DND-41 (cell line): ENCODE measurements at regions not wholly inside any gene's neighbourhood (a gene's known extent, or its start where the extent isn't known, plus 50 kb on each side); places are given as distances from the start of the nearest gene placed in this dataset.

Experiments used
- EZH2 ChIP-seq: IDR thresholded peaks from 3 replicates; pipeline ENCODE4 v1.6.1; 2012; ENCODE audit warnings: borderline replicate concordance, low read depth, mild to moderate bottlenecking, moderate library complexity, low read length, inconsistent platforms; ENCODE audit not compliant: severe bottlenecking
- TF ChIP-seq, protein P1 (sequence below): IDR thresholded peaks from 2 replicates; pipeline ENCODE4 v1.5.1; 2012; ENCODE audit warnings: borderline replicate concordance, low read length, moderate library complexity, mild to moderate bottlenecking; ENCODE audit not compliant: poor library complexity, severe bottlenecking; ENCODE audit errors: extremely low read depth

DNA sequence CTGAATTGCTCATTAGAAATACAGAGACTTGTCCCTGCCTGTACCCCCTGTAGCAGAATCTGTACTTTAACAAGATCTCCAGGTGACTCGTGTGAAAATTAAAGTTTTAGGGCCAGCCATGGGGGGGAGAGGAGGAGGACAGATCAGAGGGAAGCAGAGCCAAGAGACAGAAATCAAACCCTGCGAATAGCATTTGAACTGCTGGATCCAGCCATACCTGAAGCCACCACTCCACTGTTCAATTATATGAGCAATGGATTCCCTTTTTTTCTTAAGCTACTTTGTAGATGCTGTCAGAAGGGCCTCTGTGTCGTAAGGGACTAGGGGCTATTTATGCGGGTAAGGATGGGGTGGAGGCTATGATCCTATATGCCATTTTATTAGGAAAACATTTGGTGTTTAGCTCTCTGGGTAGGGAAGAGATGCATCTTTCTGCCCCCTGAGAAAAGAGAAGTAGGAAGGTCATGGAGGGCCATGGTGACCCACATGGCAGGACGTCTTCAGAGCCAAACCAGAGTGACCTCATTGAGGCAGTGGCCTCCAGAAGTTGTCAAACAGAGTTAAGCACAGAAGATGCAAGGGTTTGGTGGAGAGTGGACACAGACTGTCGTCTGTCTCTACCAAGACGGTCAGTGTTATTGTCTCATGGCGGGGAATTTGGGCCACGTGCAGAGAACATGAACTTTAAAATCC is 203.9 kb downstream of the PHETA1 start:
- TF ChIP-seq, protein P1, sequence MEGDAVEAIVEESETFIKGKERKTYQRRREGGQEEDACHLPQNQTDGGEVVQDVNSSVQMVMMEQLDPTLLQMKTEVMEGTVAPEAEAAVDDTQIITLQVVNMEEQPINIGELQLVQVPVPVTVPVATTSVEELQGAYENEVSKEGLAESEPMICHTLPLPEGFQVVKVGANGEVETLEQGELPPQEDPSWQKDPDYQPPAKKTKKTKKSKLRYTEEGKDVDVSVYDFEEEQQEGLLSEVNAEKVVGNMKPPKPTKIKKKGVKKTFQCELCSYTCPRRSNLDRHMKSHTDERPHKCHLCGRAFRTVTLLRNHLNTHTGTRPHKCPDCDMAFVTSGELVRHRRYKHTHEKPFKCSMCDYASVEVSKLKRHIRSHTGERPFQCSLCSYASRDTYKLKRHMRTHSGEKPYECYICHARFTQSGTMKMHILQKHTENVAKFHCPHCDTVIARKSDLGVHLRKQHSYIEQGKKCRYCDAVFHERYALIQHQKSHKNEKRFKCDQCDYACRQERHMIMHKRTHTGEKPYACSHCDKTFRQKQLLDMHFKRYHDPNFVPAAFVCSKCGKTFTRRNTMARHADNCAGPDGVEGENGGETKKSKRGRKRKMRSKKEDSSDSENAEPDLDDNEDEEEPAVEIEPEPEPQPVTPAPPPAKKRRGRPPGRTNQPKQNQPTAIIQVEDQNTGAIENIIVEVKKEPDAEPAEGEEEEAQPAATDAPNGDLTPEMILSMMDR = no peak
- no peak for TF ChIP-seq EZH2
